T-cell (primary cell): ENCODE measurements at regions not wholly inside any gene's neighbourhood (a gene's known extent, or its start where the extent isn't known, plus 50 kb on each side); places are given as distances from the start of the nearest gene placed in this dataset.

ENCODE experiments used
- ATAC-seq, 4 experiments: fragments of 200-7000 bp in 3 of 4; fragments of 150-1000 bp in 1 of 4; cut with Tn5 transposase; replicated peaks in 1 of 4; 1 replicate in 3 of 4; 2 replicates in 1 of 4; pipeline ENCODE4 v1.10.0; 2021; ENCODE audit warnings: moderate library complexity in 3 of 4, mild to moderate bottlenecking in 2 of 4, moderate number of reproducible peaks in 1 of 4
- CTCF ChIA-PET, 2 donors: fragments of 300-600 bp; sonication (Branson Sonifier 250); formaldehyde crosslinking; loops; one replicate each; lab custom pipeline; 2022; ENCODE audit warnings: antibody characterized with exemption in 2 of 2; lab: Charles Lee
- POLR2A ChIA-PET, 2 donors: fragments of 300-600 bp; sonication (Branson Sonifier 250); formaldehyde crosslinking; loops; one replicate each; lab custom pipeline; 2022; ENCODE audit warnings: antibody characterized with exemption in 2 of 2; lab: Charles Lee
- DNase-seq, 35 experiments: peaks; one replicate each; pipeline versions ENCODE4 v3.0.0 to v3.0.0-alpha.2; 2013 to 2023
- H3K27ac ChIP-seq: one replicate; pipeline ENCODE4 v1.5.1; 2013; ENCODE audit warnings: low read length
- H3K27me3 ChIP-seq, 2 experiments: replicated peaks in 1 of 2; 1 replicate in 1 of 2; 2 replicates in 1 of 2; pipeline versions ENCODE4 v1.6.1 to v1.7.0; 2013; ENCODE audit warnings: low read length in 1 of 2, mixed read lengths in 1 of 2; ENCODE audit not compliant: control insufficient read depth in 2 of 2, insufficient read depth in 2 of 2; ENCODE audit errors: extremely low read depth in 1 of 2
- H3K36me3 ChIP-seq, 2 donors: 1 replicate in 1 of 2; 2 replicates in 1 of 2; pipeline versions ENCODE4 v1.6.1 to v1.7.0; 2013; ENCODE audit warnings: low read length in 1 of 2; ENCODE audit not compliant: control insufficient read depth in 2 of 2, insufficient read depth in 1 of 2; ENCODE audit errors: extremely low read depth in 1 of 2
- H3K4me1 ChIP-seq, 2 experiments: 1 replicate in 1 of 2; 2 replicates in 1 of 2; pipeline versions ENCODE4 v1.6.1 to v1.7.0; 2013; ENCODE audit warnings: low read length in 2 of 2, mixed read lengths in 1 of 2; ENCODE audit not compliant: insufficient read depth in 2 of 2, control insufficient read depth in 1 of 2; ENCODE audit errors: extremely low read depth in 1 of 2
- H3K4me3 ChIP-seq, 2 donors: 1 replicate in 1 of 2; 2 replicates in 1 of 2; pipeline versions ENCODE4 v1.5.1 to v1.7.0; 2013; ENCODE audit warnings: mild to moderate bottlenecking in 2 of 2, low read length in 1 of 2, moderate library complexity in 1 of 2; ENCODE audit not compliant: control insufficient read depth in 1 of 2; ENCODE audit errors: extremely low read depth in 1 of 2
- H3K9me3 ChIP-seq: 2 replicates; pipeline ENCODE4 v1.7.0; 2013
- H3K27ac Mint-ChIP-seq, 2 donors: one replicate each; pipeline ENCODE4 v1.8.0; 2020 to 2021; ENCODE audit warnings: mild to moderate bottlenecking in 2 of 2, mixed read lengths in 2 of 2
- H3K27me3 Mint-ChIP-seq, 2 donors: one replicate each; pipeline ENCODE4 v1.8.0; 2021 to 2022; ENCODE audit warnings: mixed read lengths in 2 of 2
- H3K36me3 Mint-ChIP-seq: one replicate; pipeline ENCODE4 v1.8.0; 2021; ENCODE audit warnings: mixed read lengths
- H3K4me1 Mint-ChIP-seq, 3 donors: one replicate each; pipeline ENCODE4 v1.8.0; 2020 to 2022; ENCODE audit warnings: mixed read lengths in 3 of 3, mild to moderate bottlenecking in 1 of 3
- H3K4me3 Mint-ChIP-seq, 3 donors: one replicate each; pipeline ENCODE4 v1.8.0; 2020 to 2022; ENCODE audit warnings: mild to moderate bottlenecking in 3 of 3, mixed read lengths in 3 of 3, moderate library complexity in 3 of 3
- H3K9me3 Mint-ChIP-seq, 3 donors: one replicate each; pipeline ENCODE4 v1.8.0; 2020 to 2022; ENCODE audit warnings: mixed read lengths in 3 of 3
- WGBS: methylation state at CpG from one replicate; pipeline ENCODE4 v1.1.5; 2013; ENCODE audit warnings: missing lambda C conversion rate; ENCODE audit not compliant: insufficient coverage; 5-methylcytosine and 5-hydroxymethylcytosine counted together

- H3K27ac ChIP-seq, result no peak overlapping the region
- Mint-ChIP-seq H3K4me3 (no peak overlapping the region), H3K36me3 (no peaks in the 10 kb centered on the region), H3K27me3 (peaks cover 0 to 4% of the 10 kb centered on the region in 2 donors), H3K9me3 (peaks cover 0 to 7% (median 0%) of the 10 kb centered on the region in 3 donors), H3K27ac (no peak overlapping the region), H3K4me1 (no peaks in the 10 kb centered on the region)
- H3K4me3 ChIP-seq, result no peak overlapping the region
- ChIA-PET CTCF (no interaction called here), POLR2A (no interaction called here)
- ATAC-seq (no peak), DNase-seq (no peak)
- H3K9me3 ChIP-seq, result no peaks in the 10 kb centered on the region
- WGBS, result 69% methylated on average over 1 of the region's 3 CpGs
- no peaks in the 10 kb centered on the region for H3K36me3 ChIP-seq
- no peaks in the 10 kb centered on the region for H3K27me3 ChIP-seq
- H3K4me1 ChIP-seq, result no peaks in the 10 kb centered on the region
Measured at GRCh38 chr6:122102026-122102425, 297.4 kb upstream of the HSF2 start.

GRCh38 chr6:122107256-122107852 lies 292.1 kb upstream of the HSF2 start:
- no peak overlapping the region for H3K27ac ChIP-seq
- Mint-ChIP-seq H3K27ac (no peak overlapping the region), H3K36me3 (no peaks in the 10 kb centered on the region), H3K27me3 (peaks cover 0 to 4% of the 10 kb centered on the region in 2 donors), H3K4me3 (no peak overlapping the region), H3K9me3 (no peaks in the 10 kb centered on the region), H3K4me1 (no peaks in the 10 kb centered on the region)
- no peaks in the 10 kb centered on the region for H3K4me1 ChIP-seq
- ChIA-PET POLR2A (no interaction called here), CTCF (no interaction called here)
- ATAC-seq (no peak), DNase-seq (no peak)
- H3K9me3 ChIP-seq, result no peaks in the 10 kb centered on the region
- WGBS, result 100% methylated on average over 1 of the region's 3 CpGs
- no peak overlapping the region for H3K4me3 ChIP-seq
- H3K36me3 ChIP-seq, result no peaks in the 10 kb centered on the region
- H3K27me3 ChIP-seq, result no peaks in the 10 kb centered on the region

GRCh38 chr6:122109075-122109474 lies 290.4 kb upstream of the HSF2 start:
- ChIA-PET CTCF (no interaction called here), POLR2A (no interaction called here)
- Mint-ChIP-seq H3K27me3 (peaks cover 0 to 4% of the 10 kb centered on the region in 2 donors), H3K9me3 (no peaks in the 10 kb centered on the region), H3K27ac (no peak overlapping the region), H3K4me1 (no peaks in the 10 kb centered on the region), H3K36me3 (no peaks in the 10 kb centered on the region), H3K4me3 (no peak overlapping the region)
- no peaks in the 10 kb centered on the region for H3K36me3 ChIP-seq
- no peaks in the 10 kb centered on the region for H3K27me3 ChIP-seq
- H3K9me3 ChIP-seq, result no peaks in the 10 kb centered on the region
- no peaks in the 10 kb centered on the region for H3K4me1 ChIP-seq
- DNase-seq (no peak), ATAC-seq (no peak)
- H3K4me3 ChIP-seq, result no peak overlapping the region
- no peak overlapping the region for H3K27ac ChIP-seq

- Histone ChIP-seq H3K27me3 (no peaks in the 10 kb centered on the region), H3K27ac (no peak overlapping the region), H3K9me3 (no peaks in the 10 kb centered on the region), H3K36me3 (no peaks in the 10 kb centered on the region), H3K4me3 (no peak overlapping the region), H3K4me1 (no peaks in the 10 kb centered on the region)
- ChIA-PET CTCF (no interaction called here), POLR2A (no interaction called here)
- WGBS, result no CpG with 5 or more reads among the region's 2 CpGs
- no peak for DNase-seq
- ATAC-seq, result no peak
- H3K4me1 Mint-ChIP-seq, result no peaks in the 10 kb centered on the region
- no peaks in the 10 kb centered on the region for H3K9me3 Mint-ChIP-seq
- peaks cover 0 to 4% of the 10 kb centered on the region in 2 donors for H3K27me3 Mint-ChIP-seq
- no peak overlapping the region for H3K4me3 Mint-ChIP-seq
- H3K27ac Mint-ChIP-seq, result no peak overlapping the region
- no peaks in the 10 kb centered on the region for H3K36me3 Mint-ChIP-seq
Measured at GRCh38 chr6:122114717-122115116, 284.7 kb upstream of the HSF2 start.

GRCh38 chr6:122116119-122116834 lies 283.2 kb upstream of the HSF2 start:
- Histone ChIP-seq H3K4me1 (no peaks in the 10 kb centered on the region), H3K27me3 (no peaks in the 10 kb centered on the region), H3K9me3 (no peaks in the 10 kb centered on the region), H3K27ac (no peak overlapping the region), H3K4me3 (no peak overlapping the region), H3K36me3 (no peaks in the 10 kb centered on the region)
- no peaks in the 10 kb centered on the region for H3K4me1 Mint-ChIP-seq
- DNase-seq (no peak), ATAC-seq (no peak)
- H3K27ac Mint-ChIP-seq, result no peak overlapping the region
- H3K27me3 Mint-ChIP-seq, result peaks cover 0 to 1% of the 10 kb centered on the region in 2 donors
- no peak overlapping the region for H3K4me3 Mint-ChIP-seq
- no peaks in the 10 kb centered on the region for H3K9me3 Mint-ChIP-seq
- ChIA-PET CTCF (interaction anchor here in 1 of 2 donors (0.6 kb wide), 1 partner anchor 263 kb away, joined by 6 read pairs; no protein-coding TSS in a partner anchor), POLR2A (interaction anchor here in 1 of 2 donors (0.6 to 0.7 kb wide), 3 partner anchors 46 to 490 kb away, joined by 3 to 11 read pairs (median 5); no protein-coding TSS in a partner anchor)
- no peaks in the 10 kb centered on the region for H3K36me3 Mint-ChIP-seq
- 14% methylated on average over 1 of the region's 5 CpGs for WGBS

GRCh38 chr6:122116835-122117627 lies 282.4 kb upstream of the HSF2 start:
- ATAC-seq, result no peak
- POLR2A ChIA-PET, result interaction anchor here in 1 of 2 donors (0.6 to 0.7 kb wide), 2 partner anchors 46 to 490 kb away, joined by 5 to 11 read pairs; no protein-coding TSS in a partner anchor
- no peak for DNase-seq
- Histone ChIP-seq H3K27ac (no peak overlapping the region), H3K27me3 (no peaks in the 10 kb centered on the region), H3K4me3 (no peak overlapping the region), H3K4me1 (no peaks in the 10 kb centered on the region), H3K36me3 (no peaks in the 10 kb centered on the region), H3K9me3 (no peaks in the 10 kb centered on the region)
- no peaks in the 10 kb centered on the region for H3K27me3 Mint-ChIP-seq
- H3K4me1 Mint-ChIP-seq, result no peaks in the 10 kb centered on the region
- H3K9me3 Mint-ChIP-seq, result no peaks in the 10 kb centered on the region
- CTCF ChIA-PET, result interaction anchor here in 1 of 2 donors (0.6 kb wide), 1 partner anchor 263 kb away, joined by 6 read pairs; no protein-coding TSS in a partner anchor
- no peaks in the 10 kb centered on the region for H3K36me3 Mint-ChIP-seq
- no peak overlapping the region for H3K4me3 Mint-ChIP-seq
- no peak overlapping the region for H3K27ac Mint-ChIP-seq
- no CpG with 5 or more reads among the region's 2 CpGs for WGBS
